NCI-H510A treated with DMSO at 0.1 percent for 48 hours (cell line): ENCODE measurements at regions not wholly inside any gene's neighbourhood (a gene's known extent, or its start where the extent isn't known, plus 50 kb on each side); places are given as distances from the start of the nearest gene placed in this dataset.

Source experiments
- DNase-seq: peaks from one replicate; lab custom pipeline; 2025; lab: John Stamatoyannopoulos, UW

DNA sequence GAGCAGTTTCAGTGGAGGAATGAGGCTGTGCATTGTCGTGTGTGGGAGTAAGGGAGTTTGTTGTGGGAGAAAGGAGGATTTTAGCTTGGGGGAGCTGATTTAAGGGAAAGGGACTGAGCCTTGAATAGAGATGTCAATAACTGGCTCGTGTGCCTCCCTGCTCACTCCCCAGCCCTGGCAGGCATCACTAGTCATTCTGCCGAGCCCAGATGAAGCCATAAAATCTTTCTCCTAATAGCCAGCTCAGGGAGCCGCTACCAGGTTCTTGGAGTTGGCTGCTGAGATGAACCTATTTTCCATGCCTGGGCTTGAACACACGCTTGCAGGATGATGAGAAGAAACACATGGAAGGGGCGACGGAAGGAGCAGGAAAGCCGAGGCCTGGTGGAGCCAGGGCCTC lies 65.0 kb upstream of the POU3F1 start:
- no peak for DNase-seq

- no peak for DNase-seq
These were observed 58.7 kb upstream of the POU3F1 start for GRCh38 chr1:38105267-38105666.

GRCh38 chr1:38102636-38103035 lies 56.0 kb upstream of the POU3F1 start:
- DNase-seq, result no peak

DNA sequence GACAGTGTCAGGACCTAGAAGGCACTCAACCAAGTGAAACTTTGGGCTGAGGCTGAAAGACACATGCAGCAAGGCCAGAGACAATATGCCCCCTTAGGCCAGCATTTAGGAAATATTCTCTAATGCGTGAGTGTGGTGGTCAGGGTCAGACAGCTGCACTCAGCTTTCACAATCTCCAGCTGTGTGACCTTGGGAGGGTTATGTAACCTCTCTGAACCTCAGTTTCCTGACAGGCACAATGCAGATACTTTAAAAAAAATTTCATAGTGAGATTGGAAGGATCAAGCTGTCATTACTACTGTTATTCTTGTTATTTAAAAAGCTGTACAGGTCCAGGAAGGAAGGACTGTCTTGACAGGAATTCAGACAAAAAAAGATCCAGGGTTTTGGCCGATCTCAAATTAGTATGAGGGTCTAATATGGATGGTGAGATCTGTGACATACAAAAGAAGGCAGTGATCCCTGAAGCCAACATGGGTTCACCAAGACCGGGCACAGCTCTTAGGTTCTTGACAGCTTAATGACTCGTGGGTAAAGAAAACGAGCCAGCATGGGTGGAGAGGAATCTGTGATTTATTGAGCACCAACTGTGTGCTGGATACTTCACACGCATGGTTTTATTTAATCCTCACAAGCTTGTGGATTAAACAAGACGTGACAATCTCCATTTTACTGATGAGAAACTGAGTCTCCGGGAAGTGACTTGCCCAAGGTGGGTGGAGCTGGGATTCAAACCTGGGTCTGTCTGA lies 54.6 kb upstream of the POU3F1 start:
- DNase-seq, result no peak

DNA sequence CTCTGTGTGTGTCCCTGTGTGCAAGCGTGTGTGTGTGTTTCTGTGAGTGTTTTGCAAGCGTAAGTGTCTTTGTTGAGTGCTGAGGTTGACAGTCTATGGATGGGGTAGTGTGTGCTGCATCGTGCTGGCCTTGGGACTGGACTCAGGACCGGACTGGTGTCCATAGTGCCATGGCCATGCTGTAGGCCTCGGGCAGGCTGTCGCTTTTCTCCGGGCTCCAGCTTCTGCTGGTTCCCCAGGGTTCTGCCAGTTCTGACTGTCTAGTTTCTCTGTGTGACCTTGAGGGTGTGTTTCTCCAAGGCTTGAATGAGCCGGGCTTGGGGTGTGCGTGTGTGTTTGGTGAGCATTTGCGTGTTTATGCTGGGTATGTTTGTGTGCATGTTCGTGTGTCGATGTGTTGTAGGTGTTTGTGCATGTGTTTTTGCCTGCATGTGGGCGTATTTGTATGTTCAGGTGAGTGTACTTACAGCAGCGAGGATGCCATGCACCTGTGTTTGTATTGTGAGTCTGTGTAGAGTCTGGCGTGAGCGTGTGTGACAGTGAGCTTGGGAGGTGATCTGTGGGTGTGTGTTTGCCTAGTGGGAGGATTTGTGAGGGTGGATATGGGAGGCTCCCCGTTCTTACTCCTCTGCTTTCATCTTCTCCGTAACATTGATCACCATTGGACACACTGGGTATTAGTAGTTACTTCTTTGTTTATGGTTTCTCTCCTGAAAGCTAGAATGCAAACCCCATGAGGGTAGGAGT lies 51.7 kb upstream of the POU3F1 start:
- DNase-seq, result no peak

DNA sequence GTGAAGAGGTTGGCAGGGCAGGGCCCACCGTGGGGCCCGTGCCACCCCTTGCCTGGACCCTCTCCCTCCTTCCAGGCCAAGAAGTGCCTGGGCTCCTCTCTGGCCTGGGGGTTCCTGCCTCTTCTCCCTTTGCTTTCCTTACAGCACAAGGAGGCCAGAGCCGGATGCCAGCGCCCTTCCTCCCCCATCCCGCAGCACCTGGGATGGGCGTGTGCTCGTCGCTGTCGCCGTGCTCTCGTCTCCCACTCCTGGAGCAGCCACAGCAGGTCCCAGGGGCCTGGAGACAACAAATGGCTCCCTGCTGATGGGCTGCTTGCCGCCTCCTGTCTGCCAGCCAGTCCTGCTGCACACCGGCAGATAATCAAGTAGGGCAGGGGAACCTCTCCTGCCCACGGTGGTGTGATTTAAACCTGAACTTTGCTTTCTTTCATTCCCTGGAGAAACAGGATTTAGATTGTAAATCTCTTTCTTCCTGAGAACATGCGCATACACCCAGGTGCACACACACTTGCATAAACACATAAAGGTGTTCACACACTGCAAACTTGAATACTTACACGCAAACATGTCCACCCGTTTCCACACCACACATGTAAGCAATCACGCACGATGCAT lies 50.8 kb upstream of the POU3F1 start:
- peak; percentile 66 for DNase-seq
